ENCODE measurements at regions not wholly inside any gene's neighbourhood (a gene's known extent, or its start where the extent isn't known, plus 50 kb on each side); places are given as distances from the start of the nearest gene placed in this dataset.

- TF ChIP-seq CHD7 (IDR thresholded peaks at IDR 0.05; ENCODE audit: insufficient replicate concordance, low read length): no peak
- TF ChIP-seq NANOG (IDR thresholded peaks at IDR 0.05; ENCODE audit: insufficient read depth, low read depth, low read length, poor library complexity, severe bottlenecking): no peak
- no peak for TF ChIP-seq TEAD4 (IDR thresholded peaks at IDR 0.05; ENCODE audit: low read depth, low read length)
- TF ChIP-seq POU5F1 (IDR thresholded peaks at IDR 0.05; ENCODE audit: low read depth, low read length): no peak
- TF ChIP-seq CHD2 (IDR thresholded peaks at IDR 0.05; ENCODE audit: low read length): no peak
- no peak for TF ChIP-seq CEBPB (IDR thresholded peaks at IDR 0.05; ENCODE audit: low read depth, low read length)
- no peak for TF ChIP-seq HDAC2 (IDR thresholded peaks at IDR 0.05; ENCODE audit: borderline replicate concordance in 1 of 2, low read depth in 2 of 2, low read length in 2 of 2)
- TF ChIP-seq TAF7 (optimal IDR thresholded peaks at IDR 0.05; ENCODE audit: borderline replicate concordance, low read depth, low read length): no peak
- TF ChIP-seq RAD21 (IDR thresholded peaks at IDR 0.05 in 1 of 2, conservative IDR thresholded peaks at IDR 0.05 in 1 of 2; ENCODE audit: low read depth in 2 of 2, low read length in 2 of 2): no peak
Observed at GRCh38 chr4:170872794-170873193, 783.0 kb upstream of the AADAT start (continued).
